Spleen (tissue), 11 donors: ENCODE measurements at regions not wholly inside any gene's neighbourhood (a gene's known extent, or its start where the extent isn't known, plus 50 kb on each side); places are given as distances from the start of the nearest gene placed in this dataset.
"Not testable (repeated sequence)": the region's sequence is repeated elsewhere in the genome, so short reads cannot be mapped to it uniquely, and the experiment has no call there.

ENCODE experiments used
- DNase-seq: peaks from one replicate; pipeline ENCODE4 v3.0.0-alpha.2; 2020
- H3K27ac ChIP-seq, 8 donors: fragments of 200-600 bp; sonication (generic) in 7 of 8; 1 replicate in 4 of 8; 2 replicates in 4 of 8; pipeline versions ENCODE4 v1.5.0 to v1.8.0; 2016 to 2021; ENCODE audit warnings: inconsistent platforms in 4 of 8, mild to moderate bottlenecking in 4 of 8, moderate library complexity in 1 of 8
- H3K27me3 ChIP-seq, 7 donors: fragments of 200-600 bp; sonication (generic) in 6 of 7; replicated peaks in 1 of 7; 1 replicate in 4 of 7; 2 replicates in 3 of 7; pipeline versions ENCODE4 v1.5.0 to v1.8.0; 2016 to 2021; ENCODE audit warnings: inconsistent platforms in 3 of 7, mild to moderate bottlenecking in 1 of 7
- H3K36me3 ChIP-seq, 6 donors: fragments of 200-600 bp; sonication (generic) in 5 of 6; 1 replicate in 4 of 6; 2 replicates in 2 of 6; pipeline versions ENCODE4 v1.5.0 to v1.8.0; 2016 to 2021; ENCODE audit warnings: inconsistent platforms in 2 of 6
- H3K4me1 ChIP-seq, 6 donors: fragments of 200-600 bp; sonication (generic) in 5 of 6; 1 replicate in 3 of 6; 2 replicates in 3 of 6; pipeline versions ENCODE4 v1.5.0 to v1.8.0; 2016 to 2021; ENCODE audit warnings: inconsistent platforms in 3 of 6
- H3K4me3 ChIP-seq, 8 donors: fragments of 200-600 bp; sonication (generic) in 7 of 8; 1 replicate in 4 of 8; 2 replicates in 4 of 8; pipeline versions ENCODE4 v1.5.0 to v1.8.0; 2016 to 2021; ENCODE audit warnings: inconsistent platforms in 4 of 8, mild to moderate bottlenecking in 4 of 8, moderate library complexity in 2 of 8
- H3K9me3 ChIP-seq, 8 donors: fragments of 200-600 bp; sonication (generic) in 7 of 8; 1 replicate in 4 of 8; 2 replicates in 4 of 8; pipeline versions ENCODE4 v1.5.0 to v1.8.0; 2016 to 2021; ENCODE audit warnings: inconsistent platforms in 4 of 8
- CTCF ChIP-seq, 11 experiments: fragments of 200-600 bp in 7 of 11; fragments of 450-650 bp in 4 of 11; sonication (generic) in 4 of 11; IDR thresholded peaks in 8 of 11; conservative IDR thresholded peaks in 3 of 11; 1 replicate in 7 of 11; 2 replicates in 4 of 11; pipeline versions ENCODE4 v1.4.0 to v1.8.0; 2016 to 2021; ENCODE audit warnings: antibody characterized with exemption in 11 of 11, inconsistent platforms in 4 of 11, mild to moderate bottlenecking in 1 of 11
- POLR2A ChIP-seq, 3 donors: fragments of 450-650 bp; IDR thresholded peaks; one replicate each; pipeline ENCODE4 v1.5.1; 2017; ENCODE audit warnings: antibody characterized with exemption in 3 of 3, mild to moderate bottlenecking in 1 of 3
- POLR2AphosphoS5 ChIP-seq, 3 donors: sonication (generic); formaldehyde crosslinking; IDR thresholded peaks; one replicate each; pipeline ENCODE4 v1.5.1; 2017; ENCODE audit warnings: antibody characterized with exemption in 3 of 3
- WGBS, 5 donors: extraction: QIAGEN DNeasy Blood & Tissue Kit in 3 of 5; methylation state at CpG; one replicate each; pipeline versions ENCODE4 v1.1.5 to v1.1.7; 2013 to 2018; 5-methylcytosine and 5-hydroxymethylcytosine counted together
- intact Hi-C: fragments of 100-400 bp; cut with DNase I; formaldehyde crosslinking; loops from one replicate; pipeline ENCODE4 v1.15.0; 2023; ENCODE audit warnings: low total_unique reads
- donor health status: healthy with polysubstance abuse.
- donor health status: DM: no; HTN: no; CAD: no; lungs with moderate emphysema.
- donor health status: DM: no; HTN: no; CAD: no.
- donor health status: Bipolar disorder and iron deficiency.
- donor health status: healthy.
- donor health status: DM: no; HTN: no; CAD: no.
- donor health status: DM: yes; HTN: yes; CAD: no.

- H3K27ac ChIP-seq: no peak overlapping the region
- H3K9me3 ChIP-seq: peaks cover 0 to 23% (median 15%) of the 10 kb centered on the region in 8 donors
- H3K4me3 ChIP-seq: no peak overlapping the region
- no peaks in the 10 kb centered on the region for H3K36me3 ChIP-seq
- no peak for DNase-seq
- TF ChIP-seq CTCF (IDR thresholded peaks at IDR 0.05 in 8 of 11, conservative IDR thresholded peaks at IDR 0.05 in 3 of 11): no peak
- no peak for TF ChIP-seq POLR2AphosphoS5 (IDR thresholded peaks at IDR 0.05)
- no peak for TF ChIP-seq POLR2A (IDR thresholded peaks at IDR 0.05)
- intact Hi-C loops: no loop called here
- H3K4me1 ChIP-seq: no peaks in the 10 kb centered on the region
- H3K27me3 ChIP-seq: no peaks in the 10 kb centered on the region
- WGBS, 5 donors: 38 to 49% (median 45%) methylated on average over 6 of the region's 6 CpGs
Measured at GRCh38 chr10:33596422-33596821, 262.0 kb upstream of the NRP1 start.

- WGBS, 5 donors: 82 to 90% (median 86%) methylated on average over 8 of the region's 8 CpGs
- intact Hi-C loops: no loop called here
- Histone ChIP-seq H3K36me3 (no peaks in the 10 kb centered on the region), H3K9me3 (peaks cover 0 to 19% (median 11%) of the 10 kb centered on the region in 8 donors), H3K27ac (no peak overlapping the region), H3K4me3 (no peak overlapping the region), H3K27me3 (no peaks in the 10 kb centered on the region), H3K4me1 (no peaks in the 10 kb centered on the region)
- no peak for DNase-seq
- TF ChIP-seq POLR2A (IDR thresholded peaks at IDR 0.05) (no peak), CTCF (IDR thresholded peaks at IDR 0.05 in 8 of 11, conservative IDR thresholded peaks at IDR 0.05 in 3 of 11) (no peak), POLR2AphosphoS5 (IDR thresholded peaks at IDR 0.05) (no peak)
Measured at GRCh38 chr10:33594475-33594874, 260.0 kb upstream of the NRP1 start.

- DNase-seq: no peak
- Histone ChIP-seq H3K4me1 (no peaks in the 10 kb centered on the region), H3K27me3 (no peaks in the 10 kb centered on the region), H3K27ac (no peak overlapping the region), H3K9me3 (peaks cover 0 to 26% (median 11%) of the 10 kb centered on the region in 8 donors), H3K4me3 (no peak overlapping the region), H3K36me3 (no peaks in the 10 kb centered on the region)
- 73 to 95% (median 87%) methylated on average over 5 of the region's 5 CpGs for WGBS, 5 donors
- intact Hi-C loops: no loop called here
- no peak for TF ChIP-seq POLR2A (IDR thresholded peaks at IDR 0.05)
- TF ChIP-seq CTCF (IDR thresholded peaks at IDR 0.05 in 8 of 11, conservative IDR thresholded peaks at IDR 0.05 in 3 of 11): no peak
Measured at GRCh38 chr10:33588974-33589600, 254.6 kb upstream of the NRP1 start.

- H3K4me3 ChIP-seq, intact Hi-C loops, H3K4me1 ChIP-seq, H3K36me3 ChIP-seq, H3K27me3 ChIP-seq, DNase-seq, H3K27ac ChIP-seq: not testable (repeated sequence)
- 60 to 83% (median 73%) methylated on average over 3 of the region's 3 CpGs for WGBS, 5 donors
- peaks cover 0 to 24% (median 9%) of the 10 kb centered on the region in 8 donors for H3K9me3 ChIP-seq
Measured at GRCh38 chr10:33584596-33584995, 250.1 kb upstream of the NRP1 start.

GRCh38 chr10:33579996-33580395 lies 245.5 kb upstream of the NRP1 start:
- Histone ChIP-seq H3K27me3 (no peaks in the 10 kb centered on the region), H3K4me3 (no peak overlapping the region), H3K27ac (no peak overlapping the region), H3K36me3 (no peaks in the 10 kb centered on the region), H3K4me1 (no peaks in the 10 kb centered on the region), H3K9me3 (no peaks in the 10 kb centered on the region)
- TF ChIP-seq POLR2A (IDR thresholded peaks at IDR 0.05) (no peak), CTCF (IDR thresholded peaks at IDR 0.05 in 8 of 11, conservative IDR thresholded peaks at IDR 0.05 in 3 of 11) (no peak), POLR2AphosphoS5 (IDR thresholded peaks at IDR 0.05) (no peak)
- intact Hi-C loops: no loop called here
- DNase-seq: no peak
- WGBS, 5 donors: 80 to 95% (median 90%) methylated on average over 3 of the region's 3 CpGs
